GM23338 (cell line): ENCODE measurements at regions not wholly inside any gene's neighbourhood (a gene's known extent, or its start where the extent isn't known, plus 50 kb on each side); places are given as distances from the start of the nearest gene placed in this dataset.

Experiments
- ATAC-seq: fragments of 200-7000 bp; cut with Tn5 transposase; 3 replicates; pipeline ENCODE4 v1.9.1; 2020
- DNase-seq: peaks from one replicate; pipeline ENCODE4 v3.0.0-alpha.2; 2015; ENCODE audit warnings: low spot score
- H2AFZ ChIP-seq: fragments of 200-600 bp; sonication (generic); 2 replicates; pipeline ENCODE4 v1.8.0; 2016; ENCODE audit warnings: antibody characterized with exemption, mild to moderate bottlenecking, moderate library complexity
- H3F3A ChIP-seq: fragments of 200-600 bp; sonication (generic); replicated peaks from 2 replicates; pipeline ENCODE4 v1.8.0; 2017; ENCODE audit warnings: antibody characterized with exemption, mixed run types, low read depth
- H3K27ac ChIP-seq: fragments of 200-600 bp; sonication (generic); 2 replicates; pipeline ENCODE4 v1.6.1; 2016; ENCODE audit warnings: low read depth
- H3K27me3 ChIP-seq: fragments of 200-600 bp; sonication (generic); 2 replicates; pipeline ENCODE4 v1.8.0; 2016; ENCODE audit warnings: mild to moderate bottlenecking, mixed run types, moderate library complexity; ENCODE audit not compliant: insufficient read depth
- H3K36me3 ChIP-seq: fragments of 200-600 bp; sonication (generic); 2 replicates; pipeline ENCODE4 v1.8.0; 2016; ENCODE audit warnings: mild to moderate bottlenecking; ENCODE audit not compliant: insufficient read depth
- H3K4me1 ChIP-seq: fragments of 200-600 bp; sonication (generic); 2 replicates; pipeline ENCODE4 v1.8.0; 2016; ENCODE audit warnings: mild to moderate bottlenecking, moderate library complexity; ENCODE audit not compliant: insufficient read depth
- H3K4me2 ChIP-seq: fragments of 200-600 bp; sonication (generic); 2 replicates; pipeline ENCODE4 v1.7.1; 2017; ENCODE audit warnings: mixed run types
- H3K4me3 ChIP-seq: fragments of 200-600 bp; sonication (generic); 2 replicates; pipeline ENCODE4 v1.6.1; 2016; ENCODE audit warnings: mixed run types
- H3K79me2 ChIP-seq: fragments of 200-600 bp; sonication (generic); replicated peaks from 2 replicates; pipeline ENCODE4 v1.8.0; 2017; ENCODE audit warnings: mild to moderate bottlenecking; ENCODE audit not compliant: insufficient read depth
- H3K9me2 ChIP-seq: fragments of 200-600 bp; sonication (generic); 2 replicates; pipeline ENCODE4 v1.8.0; 2017; ENCODE audit not compliant: insufficient read depth
- H4K20me1 ChIP-seq: fragments of 200-600 bp; sonication (generic); replicated peaks from 2 replicates; pipeline ENCODE4 v1.8.0; 2017; ENCODE audit warnings: mild to moderate bottlenecking; ENCODE audit not compliant: insufficient read depth
- H3K27ac Mint-ChIP-seq: 2 replicates; pipeline ENCODE4 v1.8.0; 2020; ENCODE audit warnings: inconsistent platforms, mild to moderate bottlenecking, moderate library complexity, mixed read lengths
- H3K27me3 Mint-ChIP-seq: 3 replicates; pipeline ENCODE4 v1.8.0; 2022; ENCODE audit warnings: low read depth, mild to moderate bottlenecking, moderate library complexity, mixed read lengths, inconsistent platforms; ENCODE audit not compliant: insufficient read depth, poor library complexity
- H3K36me3 Mint-ChIP-seq: 3 replicates; pipeline ENCODE4 v1.8.0; 2021; ENCODE audit warnings: low read depth, mild to moderate bottlenecking, inconsistent platforms, moderate library complexity, mixed read lengths
- H3K4me1 Mint-ChIP-seq: 3 replicates; pipeline ENCODE4 v1.8.0; 2020; ENCODE audit warnings: mild to moderate bottlenecking, inconsistent platforms, mixed read lengths
- H3K4me3 Mint-ChIP-seq: 3 replicates; pipeline ENCODE4 v1.8.0; 2021; ENCODE audit warnings: moderate library complexity, mild to moderate bottlenecking, inconsistent platforms, mixed read lengths
- H3K9me3 Mint-ChIP-seq: 3 replicates; pipeline ENCODE4 v1.8.0; 2020; ENCODE audit warnings: moderate library complexity, mild to moderate bottlenecking, inconsistent platforms, mixed read lengths
- EZH2 ChIP-seq: fragments of 200-600 bp; sonication (generic); IDR thresholded peaks from one replicate; pipeline ENCODE4 v1.8.0; 2017; ENCODE audit warnings: antibody characterized with exemption, mild to moderate bottlenecking, low read depth; ENCODE audit not compliant: unreplicated experiment
- EZH2phosphoT487 ChIP-seq: fragments of 200-600 bp; sonication (generic); IDR thresholded peaks from one replicate; pipeline ENCODE4 v1.8.1; 2018; ENCODE audit warnings: antibody characterized with exemption; ENCODE audit not compliant: unreplicated experiment
- JUNB ChIP-seq: IDR thresholded peaks from one replicate; pipeline ENCODE4 v1.6.1; 2016; ENCODE audit warnings: antibody characterized with exemption; ENCODE audit not compliant: unreplicated experiment
- NANOG ChIP-seq: IDR thresholded peaks from 2 replicates; pipeline ENCODE4 v1.6.1; 2016; ENCODE audit warnings: antibody characterized with exemption, borderline replicate concordance
- POLR2AphosphoS5 ChIP-seq: IDR thresholded peaks from 2 replicates; pipeline ENCODE4 v1.6.1; 2016; ENCODE audit warnings: antibody characterized with exemption, low read depth
- STAT1 ChIP-seq: IDR thresholded peaks from one replicate; pipeline ENCODE4 v1.6.1; 2016; ENCODE audit warnings: antibody characterized with exemption; ENCODE audit not compliant: unreplicated experiment
- ZNF114 ChIP-seq: fragments of 250-450 bp; sonication (Bioruptor Pico); IDR thresholded peaks from 2 replicates; pipeline ENCODE4 v1.5.0; 2020; ENCODE audit warnings: mild to moderate bottlenecking, moderate library complexity
- ZNF331 ChIP-seq: fragments of 250-450 bp; sonication (Bioruptor Pico); IDR thresholded peaks from 2 replicates; pipeline ENCODE4 v1.5.0; 2020; ENCODE audit warnings: low read depth, mild to moderate bottlenecking, moderate library complexity
- TF ChIP-seq, protein P1 (sequence below): IDR thresholded peaks from one replicate; pipeline ENCODE4 v1.6.1; 2018; ENCODE audit warnings: antibody characterized with exemption; ENCODE audit not compliant: unreplicated experiment
- TF ChIP-seq, protein P2 (sequence below): IDR thresholded peaks from 2 replicates; pipeline ENCODE4 v1.6.1; 2016; ENCODE audit warnings: antibody characterized with exemption
- TF ChIP-seq, protein P3 (sequence below), 2 experiments: fragments of 200-600 bp in 1 of 2; sonication (generic) in 1 of 2; conservative IDR thresholded peaks; 2 replicates each; pipeline versions ENCODE4 v1.5.1 to v1.6.1; 2016 to 2017; ENCODE audit warnings: antibody characterized with exemption in 2 of 2, low read depth in 2 of 2, mild to moderate bottlenecking in 2 of 2, moderate library complexity in 1 of 2

- Mint-ChIP-seq H3K27me3 (no peaks in the 10 kb centered on the region), H3K4me1 (no peaks in the 10 kb centered on the region), H3K4me3 (no peak overlapping the region), H3K9me3 (no peaks in the 10 kb centered on the region), H3K36me3 (no peaks in the 10 kb centered on the region), H3K27ac (no peak overlapping the region)
- H3K4me3 ChIP-seq, result no peak overlapping the region
- no peak overlapping the region for H3K4me2 ChIP-seq
- no peaks in the 10 kb centered on the region for H3K79me2 ChIP-seq
- H3K27ac ChIP-seq, result no peak overlapping the region
- no peak for TF ChIP-seq JUNB
- ATAC-seq, result no peak
- no peaks in the 10 kb centered on the region for H3K4me1 ChIP-seq
- H4K20me1 ChIP-seq, result no peaks in the 10 kb centered on the region
- no peaks in the 10 kb centered on the region for H3F3A ChIP-seq
- peaks cover 4% of the 10 kb centered on the region; the same call in 1 of the 2 replicates for H3K9me2 ChIP-seq
- no peak for DNase-seq
- H2AFZ ChIP-seq, result no peak overlapping the region
- no peaks in the 10 kb centered on the region for H3K27me3 ChIP-seq
- no peaks in the 10 kb centered on the region for H3K36me3 ChIP-seq
Observed at GRCh38 chr13:34502011-34502410, 440.1 kb upstream of the NBEA start.

DNA sequence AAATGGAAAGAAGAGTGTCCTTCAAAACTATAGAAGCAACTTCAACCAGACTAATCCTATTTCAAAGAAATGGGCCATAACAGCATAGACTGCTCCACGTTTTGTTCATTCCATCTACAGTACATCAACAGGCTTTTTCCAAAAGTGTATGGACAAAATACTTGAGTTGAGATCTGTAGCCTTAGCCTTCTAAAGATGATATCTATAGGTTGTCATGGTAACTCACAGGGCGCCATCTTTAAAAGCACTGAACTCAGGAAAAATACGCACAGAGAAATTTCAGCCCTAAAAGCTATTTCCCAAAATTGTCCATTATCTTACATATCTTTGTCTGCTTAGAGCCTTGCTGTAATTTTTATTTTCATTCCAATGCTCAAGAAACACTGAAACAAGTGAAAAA is 439.4 kb upstream of the NBEA start:
- H3K4me1 Mint-ChIP-seq, result no peaks in the 10 kb centered on the region

DNA sequence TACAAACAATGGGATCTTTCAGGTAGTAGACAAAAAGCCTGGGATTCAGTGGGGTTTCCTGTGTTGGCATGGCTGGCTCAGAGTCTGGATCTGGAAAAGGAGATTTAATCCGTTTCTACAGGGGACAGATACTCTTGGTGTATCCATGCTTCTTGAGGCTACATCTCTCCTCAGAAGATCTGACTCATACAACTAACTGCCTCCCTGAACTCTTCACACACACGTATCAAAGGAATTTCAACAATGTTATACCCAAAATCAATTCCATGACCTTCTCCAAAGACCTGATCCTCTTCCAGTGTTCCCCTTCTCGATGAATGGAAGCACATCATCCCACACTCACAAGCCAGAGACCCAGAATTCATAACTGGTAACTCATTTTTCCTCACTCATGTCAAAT is 435.3 kb upstream of the NBEA start:
- peaks cover 8% of the 10 kb centered on the region; the same call in 1 of the 2 replicates for H3K9me2 ChIP-seq
- H3K27ac Mint-ChIP-seq, result no peak overlapping the region
- no peak for ATAC-seq
- H2AFZ ChIP-seq, result no peak overlapping the region
- no peaks in the 10 kb centered on the region for H3K4me1 Mint-ChIP-seq
- no peak overlapping the region for H3K4me3 Mint-ChIP-seq
- no peaks in the 10 kb centered on the region for H3K9me3 Mint-ChIP-seq
- H3F3A ChIP-seq, result no peaks in the 10 kb centered on the region
- H3K4me2 ChIP-seq, result no peak overlapping the region
- no peak for DNase-seq
- no peaks in the 10 kb centered on the region for H3K4me1 ChIP-seq
- H3K27me3 ChIP-seq, result no peaks in the 10 kb centered on the region
- no peaks in the 10 kb centered on the region for H3K36me3 ChIP-seq
- no peak overlapping the region for H3K27ac ChIP-seq
- H3K79me2 ChIP-seq, result no peaks in the 10 kb centered on the region
- no peaks in the 10 kb centered on the region for H4K20me1 ChIP-seq
- H3K4me3 ChIP-seq, result no peak overlapping the region
- H3K27me3 Mint-ChIP-seq, result no peaks in the 10 kb centered on the region
- H3K36me3 Mint-ChIP-seq, result no peaks in the 10 kb centered on the region
- TF ChIP-seq NANOG (no peak), STAT1 (no peak), EZH2phosphoT487 (no peak), ZNF331 (no peak)
- TF ChIP-seq, protein P1, sequence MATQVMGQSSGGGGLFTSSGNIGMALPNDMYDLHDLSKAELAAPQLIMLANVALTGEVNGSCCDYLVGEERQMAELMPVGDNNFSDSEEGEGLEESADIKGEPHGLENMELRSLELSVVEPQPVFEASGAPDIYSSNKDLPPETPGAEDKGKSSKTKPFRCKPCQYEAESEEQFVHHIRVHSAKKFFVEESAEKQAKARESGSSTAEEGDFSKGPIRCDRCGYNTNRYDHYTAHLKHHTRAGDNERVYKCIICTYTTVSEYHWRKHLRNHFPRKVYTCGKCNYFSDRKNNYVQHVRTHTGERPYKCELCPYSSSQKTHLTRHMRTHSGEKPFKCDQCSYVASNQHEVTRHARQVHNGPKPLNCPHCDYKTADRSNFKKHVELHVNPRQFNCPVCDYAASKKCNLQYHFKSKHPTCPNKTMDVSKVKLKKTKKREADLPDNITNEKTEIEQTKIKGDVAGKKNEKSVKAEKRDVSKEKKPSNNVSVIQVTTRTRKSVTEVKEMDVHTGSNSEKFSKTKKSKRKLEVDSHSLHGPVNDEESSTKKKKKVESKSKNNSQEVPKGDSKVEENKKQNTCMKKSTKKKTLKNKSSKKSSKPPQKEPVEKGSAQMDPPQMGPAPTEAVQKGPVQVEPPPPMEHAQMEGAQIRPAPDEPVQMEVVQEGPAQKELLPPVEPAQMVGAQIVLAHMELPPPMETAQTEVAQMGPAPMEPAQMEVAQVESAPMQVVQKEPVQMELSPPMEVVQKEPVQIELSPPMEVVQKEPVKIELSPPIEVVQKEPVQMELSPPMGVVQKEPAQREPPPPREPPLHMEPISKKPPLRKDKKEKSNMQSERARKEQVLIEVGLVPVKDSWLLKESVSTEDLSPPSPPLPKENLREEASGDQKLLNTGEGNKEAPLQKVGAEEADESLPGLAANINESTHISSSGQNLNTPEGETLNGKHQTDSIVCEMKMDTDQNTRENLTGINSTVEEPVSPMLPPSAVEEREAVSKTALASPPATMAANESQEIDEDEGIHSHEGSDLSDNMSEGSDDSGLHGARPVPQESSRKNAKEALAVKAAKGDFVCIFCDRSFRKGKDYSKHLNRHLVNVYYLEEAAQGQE, result no peak
- TF ChIP-seq, protein P2, sequence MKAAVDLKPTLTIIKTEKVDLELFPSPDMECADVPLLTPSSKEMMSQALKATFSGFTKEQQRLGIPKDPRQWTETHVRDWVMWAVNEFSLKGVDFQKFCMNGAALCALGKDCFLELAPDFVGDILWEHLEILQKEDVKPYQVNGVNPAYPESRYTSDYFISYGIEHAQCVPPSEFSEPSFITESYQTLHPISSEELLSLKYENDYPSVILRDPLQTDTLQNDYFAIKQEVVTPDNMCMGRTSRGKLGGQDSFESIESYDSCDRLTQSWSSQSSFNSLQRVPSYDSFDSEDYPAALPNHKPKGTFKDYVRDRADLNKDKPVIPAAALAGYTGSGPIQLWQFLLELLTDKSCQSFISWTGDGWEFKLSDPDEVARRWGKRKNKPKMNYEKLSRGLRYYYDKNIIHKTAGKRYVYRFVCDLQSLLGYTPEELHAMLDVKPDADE, result no peak

More for the DNA sequence above, 439.4 kb upstream of the NBEA start:
- H2AFZ ChIP-seq, result no peak overlapping the region
- TF ChIP-seq, protein P2, result no peak
- TF ChIP-seq POLR2AphosphoS5 (no peak), ZNF331 (no peak), JUNB (no peak), EZH2phosphoT487 (no peak), EZH2 (no peak), STAT1 (no peak), ZNF114 (CRISPR knock-in tag) (no peak), NANOG (no peak)
- TF ChIP-seq, protein P3, sequence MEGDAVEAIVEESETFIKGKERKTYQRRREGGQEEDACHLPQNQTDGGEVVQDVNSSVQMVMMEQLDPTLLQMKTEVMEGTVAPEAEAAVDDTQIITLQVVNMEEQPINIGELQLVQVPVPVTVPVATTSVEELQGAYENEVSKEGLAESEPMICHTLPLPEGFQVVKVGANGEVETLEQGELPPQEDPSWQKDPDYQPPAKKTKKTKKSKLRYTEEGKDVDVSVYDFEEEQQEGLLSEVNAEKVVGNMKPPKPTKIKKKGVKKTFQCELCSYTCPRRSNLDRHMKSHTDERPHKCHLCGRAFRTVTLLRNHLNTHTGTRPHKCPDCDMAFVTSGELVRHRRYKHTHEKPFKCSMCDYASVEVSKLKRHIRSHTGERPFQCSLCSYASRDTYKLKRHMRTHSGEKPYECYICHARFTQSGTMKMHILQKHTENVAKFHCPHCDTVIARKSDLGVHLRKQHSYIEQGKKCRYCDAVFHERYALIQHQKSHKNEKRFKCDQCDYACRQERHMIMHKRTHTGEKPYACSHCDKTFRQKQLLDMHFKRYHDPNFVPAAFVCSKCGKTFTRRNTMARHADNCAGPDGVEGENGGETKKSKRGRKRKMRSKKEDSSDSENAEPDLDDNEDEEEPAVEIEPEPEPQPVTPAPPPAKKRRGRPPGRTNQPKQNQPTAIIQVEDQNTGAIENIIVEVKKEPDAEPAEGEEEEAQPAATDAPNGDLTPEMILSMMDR (conservative IDR thresholded peaks at IDR 0.05; ENCODE audit: low read depth in 2 of 2), result no peak
- H3K27ac Mint-ChIP-seq, result no peak overlapping the region
- no peaks in the 10 kb centered on the region for H3K27me3 ChIP-seq
- peaks cover 8% of the 10 kb centered on the region; the same call in 1 of the 2 replicates for H3K9me2 ChIP-seq
- no peaks in the 10 kb centered on the region for H3K79me2 ChIP-seq
- H3K4me2 ChIP-seq, result no peak overlapping the region
- no peak overlapping the region for H3K27ac ChIP-seq
- no peak overlapping the region for H3K4me3 ChIP-seq
- ATAC-seq (no peak), DNase-seq (no peak)
- H3K27me3 Mint-ChIP-seq, result no peaks in the 10 kb centered on the region
- H3K9me3 Mint-ChIP-seq, result no peaks in the 10 kb centered on the region
- H4K20me1 ChIP-seq, result no peaks in the 10 kb centered on the region
- H3K4me1 ChIP-seq, result no peaks in the 10 kb centered on the region
- H3F3A ChIP-seq, result no peaks in the 10 kb centered on the region
- no peak overlapping the region for H3K4me3 Mint-ChIP-seq
- H3K36me3 Mint-ChIP-seq, result no peaks in the 10 kb centered on the region
- no peaks in the 10 kb centered on the region for H3K36me3 ChIP-seq
